Kidney capillary endothelial cell (primary cell): ENCODE measurements at regions not wholly inside any gene's neighbourhood (a gene's known extent, or its start where the extent isn't known, plus 50 kb on each side); places are given as distances from the start of the nearest gene placed in this dataset.
A peak's percentile ranks its signal among the peaks of the same experiment; 100 is the strongest.

ENCODE experiments used
- DNase-seq: peaks from one replicate; pipeline ENCODE4 v3.0.0-alpha.2; 2018; ENCODE audit warnings: low spot score

GRCh38 chr16:54412037-54412436 is 125.5 kb upstream of the IRX3 start:
- no peak for DNase-seq

DNA sequence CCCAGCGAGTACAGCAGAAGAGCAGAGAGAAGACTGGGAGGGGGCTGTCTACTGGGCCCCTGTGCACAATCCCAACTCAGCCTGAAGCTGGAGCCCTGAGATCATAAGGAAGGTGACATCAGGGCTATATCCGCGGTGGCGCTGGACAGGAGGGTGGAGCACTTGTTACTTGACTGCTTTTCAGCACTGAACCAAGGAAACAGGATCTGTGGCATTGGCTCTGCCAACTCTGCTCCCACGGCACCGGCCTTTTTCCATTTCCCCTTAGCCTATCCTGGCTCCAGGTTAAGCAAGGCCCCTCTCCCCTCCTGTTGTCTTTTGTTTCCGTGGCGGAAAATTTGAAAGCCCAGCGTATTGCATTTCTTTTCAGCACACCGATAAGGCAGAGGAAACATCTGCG is 125.0 kb upstream of the IRX3 start:
- peak; percentile 5 for DNase-seq

DNA sequence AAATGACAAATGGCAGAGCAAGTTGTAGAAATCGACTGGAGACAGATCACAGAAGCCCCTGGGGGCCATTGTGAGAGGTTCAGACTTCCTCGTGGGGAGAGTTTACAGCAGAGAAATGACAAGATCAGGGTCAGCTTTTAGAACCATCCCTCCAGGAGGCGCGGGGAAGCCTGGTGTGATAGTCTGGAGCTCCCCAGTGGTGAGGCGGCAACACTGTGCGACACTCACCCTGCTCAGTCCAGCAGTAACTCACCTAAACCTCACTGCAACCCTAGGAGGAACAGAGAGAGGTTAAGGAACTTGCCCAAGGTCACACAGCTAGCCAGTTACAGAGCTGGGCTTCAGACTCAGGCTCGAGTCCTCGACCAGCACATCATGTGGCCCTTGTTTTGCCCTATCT is 123.4 kb upstream of the IRX3 start:
- DNase-seq = no peak

- DNase-seq = no peak
These were observed 121.0 kb upstream of the IRX3 start for GRCh38 chr16:54407596-54407995.

DNA sequence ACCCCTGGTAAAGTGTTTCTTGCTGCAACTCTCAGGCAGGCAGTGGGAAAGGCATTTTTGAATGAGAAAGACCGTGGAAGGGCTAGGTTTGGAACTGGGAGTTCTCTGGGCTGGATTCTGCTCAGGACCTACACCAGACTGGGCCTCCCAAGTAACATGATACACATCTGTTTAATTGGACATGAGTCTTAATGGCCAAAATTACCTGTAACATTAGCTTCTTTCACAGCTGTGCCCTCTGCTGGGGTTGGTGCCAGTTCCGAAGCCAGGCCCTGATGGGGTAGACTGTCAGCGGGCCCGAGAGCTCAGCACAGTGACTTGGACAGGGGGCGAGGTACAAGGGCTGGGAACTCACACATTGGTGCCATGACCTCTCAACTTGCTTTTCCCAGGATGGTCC is 118.9 kb upstream of the IRX3 start:
- no peak for DNase-seq

GRCh38 chr16:54403580-54403979 is 117.0 kb upstream of the IRX3 start:
- no peak for DNase-seq

DNA sequence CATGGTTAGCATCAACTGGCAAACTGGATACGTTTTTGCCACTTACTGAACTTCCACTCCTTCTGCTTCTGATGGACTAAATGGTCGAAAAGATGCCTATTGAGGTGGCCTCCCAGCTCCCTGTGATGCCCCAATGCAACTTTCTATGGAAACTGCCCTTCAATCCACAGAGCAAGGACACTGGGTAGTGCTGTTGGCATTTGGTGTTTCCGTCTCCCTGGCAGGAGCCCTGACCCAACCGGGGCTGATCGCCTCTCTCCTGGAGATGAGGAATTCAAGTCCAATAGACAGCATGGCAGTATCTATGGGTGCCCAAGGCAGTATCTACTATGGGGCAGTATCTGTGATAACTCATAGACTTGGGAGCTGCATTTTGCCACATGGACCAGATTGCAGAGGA is 116.3 kb upstream of the IRX3 start:
- no peak for DNase-seq

GRCh38 chr16:54402270-54402669 is 115.7 kb upstream of the IRX3 start:
- no peak for DNase-seq

DNA sequence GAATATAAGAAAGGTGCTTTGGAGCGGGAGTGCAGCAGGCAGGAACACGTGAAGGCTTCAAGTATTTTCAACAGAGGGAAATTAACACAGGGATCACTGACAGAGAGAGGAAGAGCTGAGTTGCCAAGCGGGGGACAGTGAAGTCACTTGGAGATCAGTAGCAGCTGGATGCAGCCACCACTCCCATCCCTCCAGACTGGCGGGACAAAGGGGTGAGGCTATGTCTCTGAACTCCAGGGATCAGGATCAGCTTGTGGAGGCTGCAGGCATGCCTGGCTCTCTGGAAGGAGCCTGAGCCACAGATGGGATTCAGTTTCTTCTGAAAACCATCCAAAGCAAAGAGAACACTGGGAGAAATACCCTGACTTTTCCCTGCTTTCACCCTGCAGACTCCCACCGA is 113.7 kb upstream of the IRX3 start:
- DNase-seq = no peak

DNA sequence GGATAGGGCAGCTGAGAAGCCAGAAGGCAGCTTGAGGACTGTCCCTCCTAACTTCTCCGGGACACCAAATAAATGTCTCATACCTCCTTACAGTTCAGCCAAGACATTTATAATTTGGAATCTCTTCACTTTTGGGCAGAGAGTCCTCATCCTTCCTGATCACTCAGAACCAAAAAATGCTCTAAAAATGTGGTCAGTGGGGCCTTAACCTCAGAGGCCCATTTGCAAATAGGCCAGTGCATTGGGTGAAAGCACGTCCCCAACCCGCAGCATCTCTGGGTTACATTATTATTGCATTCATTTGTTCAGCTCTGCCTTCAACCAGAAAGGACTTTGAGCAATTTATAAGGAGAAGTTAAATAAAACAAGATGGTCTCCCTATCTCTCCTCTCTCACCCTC is 112.4 kb upstream of the IRX3 start:
- DNase-seq = no peak

GRCh38 chr16:54397838-54398237 is 111.3 kb upstream of the IRX3 start:
- no peak for DNase-seq

GRCh38 chr16:54397190-54397835 is 110.7 kb upstream of the IRX3 start:
- DNase-seq = no peak

GRCh38 chr16:54389836-54390494 is 103.4 kb upstream of the IRX3 start:
- no peak for DNase-seq

DNA sequence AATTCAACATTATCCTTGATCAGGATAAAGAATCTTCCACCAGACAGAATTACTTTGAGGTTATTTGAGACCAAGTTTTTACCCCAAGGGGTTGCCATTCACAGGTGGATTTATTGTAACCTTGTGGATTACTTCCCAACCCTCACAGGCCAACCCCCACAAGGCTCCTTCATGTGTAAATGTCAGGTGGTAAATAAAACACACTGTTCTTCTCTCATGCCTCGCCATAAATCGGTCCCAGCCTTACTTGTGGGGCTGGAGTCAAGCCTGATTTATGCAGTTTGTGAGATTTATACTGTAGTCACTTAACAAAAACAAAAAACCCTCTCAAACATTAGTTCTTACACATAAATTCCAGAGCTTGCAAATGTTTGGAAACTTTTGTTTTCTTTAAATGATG is 98.6 kb upstream of the IRX3 start:
- no peak for DNase-seq

DNA sequence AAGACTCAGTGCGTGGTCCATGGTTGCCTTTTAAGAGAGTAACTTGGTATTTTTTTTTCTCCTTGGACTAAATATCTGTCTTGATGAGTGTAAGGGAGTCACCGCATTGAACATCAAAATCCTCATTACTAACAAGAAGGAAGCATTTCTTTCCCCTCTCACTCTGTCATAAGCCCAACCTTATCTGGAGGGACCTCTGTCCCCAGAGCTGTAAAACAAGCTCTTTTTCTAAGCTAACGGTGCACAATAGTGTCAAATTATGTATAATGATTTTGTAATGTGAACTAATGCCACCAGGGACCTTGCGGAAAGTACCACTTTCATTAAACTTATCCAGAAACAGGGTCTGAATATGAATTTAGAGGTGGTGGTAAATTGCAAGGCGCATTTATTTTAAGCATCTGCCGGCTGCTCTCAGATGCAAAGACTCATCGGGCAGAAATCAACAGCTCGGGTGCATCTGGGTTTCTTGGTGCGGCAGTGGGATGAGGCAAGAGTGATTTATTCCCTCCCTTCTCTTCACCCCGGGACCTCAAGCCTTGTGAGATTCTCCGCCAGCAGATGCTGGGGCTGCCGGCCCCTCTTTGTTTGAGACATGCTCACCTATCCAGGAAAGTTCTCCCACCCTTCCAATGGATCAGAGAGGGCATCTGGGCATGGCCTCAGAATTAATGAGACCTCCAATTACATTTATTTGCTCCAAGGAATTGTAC is 95.2 kb upstream of the IRX3 start:
- no peak for DNase-seq

DNA sequence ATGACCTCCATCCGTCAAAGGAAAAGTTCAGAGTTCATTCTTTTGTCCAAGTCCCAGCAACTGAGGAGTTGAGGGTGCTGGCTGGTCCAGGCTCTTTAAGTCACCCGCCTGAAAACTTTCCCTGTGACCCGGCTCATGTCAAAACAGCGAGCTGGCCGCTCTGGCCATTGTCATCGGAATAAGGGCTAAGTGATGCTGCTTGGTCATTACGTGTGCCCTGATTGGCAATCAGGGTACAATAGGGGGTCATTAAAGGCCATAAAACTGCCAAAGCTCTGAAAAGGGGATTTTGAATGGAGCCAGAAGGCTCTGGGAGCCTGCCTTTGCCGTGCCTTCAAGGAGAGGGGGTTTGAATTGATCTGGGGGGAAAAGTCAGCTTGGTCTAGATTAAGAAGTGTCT is 88.5 kb upstream of the IRX3 start:
- no peak for DNase-seq

- DNase-seq = peak; percentile 50
These were observed 87.2 kb upstream of the IRX3 start for GRCh38 chr16:54373534-54374520.

DNA sequence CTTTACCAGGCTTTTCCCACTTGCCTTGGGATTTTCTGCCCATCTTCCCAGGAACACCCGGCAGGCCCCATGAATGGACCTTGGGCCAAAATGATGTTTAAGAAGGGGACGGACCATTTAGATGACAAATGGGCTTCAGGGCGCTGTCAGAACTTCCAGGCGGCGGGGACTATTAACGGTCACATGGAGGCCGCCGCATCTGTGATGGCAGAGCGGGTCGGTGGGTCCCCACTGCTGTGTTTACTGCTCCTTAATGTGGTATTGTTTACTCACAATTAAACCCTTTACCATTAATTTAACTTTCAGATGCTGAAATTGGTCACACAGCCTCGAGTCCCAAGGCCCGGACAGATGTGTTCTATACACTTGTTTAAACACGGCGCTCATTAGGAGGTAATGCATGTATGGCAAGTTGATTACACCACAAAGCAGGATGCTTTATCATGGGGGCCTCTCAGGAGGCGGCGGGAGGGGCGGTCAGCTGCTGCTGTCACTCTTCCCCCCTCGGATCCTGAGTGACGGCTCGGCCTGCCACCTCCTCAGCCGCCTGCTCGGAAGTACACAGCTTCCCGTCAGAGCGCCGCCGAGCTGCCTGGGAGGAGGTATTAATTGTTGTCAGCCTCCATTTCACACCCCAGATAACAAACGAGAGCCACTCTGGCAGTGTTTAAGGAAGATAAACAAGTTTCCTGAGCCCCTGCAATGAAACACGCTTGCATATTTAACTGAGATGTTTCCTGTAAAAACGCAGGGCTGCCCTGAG is 83.9 kb upstream of the IRX3 start:
- DNase-seq = peak; percentile 32

- no peak for DNase-seq
These were observed 83.3 kb upstream of the IRX3 start for GRCh38 chr16:54369861-54370260.

- DNase-seq = no peak
These were observed 80.4 kb upstream of the IRX3 start for GRCh38 chr16:54366943-54367342.

DNA sequence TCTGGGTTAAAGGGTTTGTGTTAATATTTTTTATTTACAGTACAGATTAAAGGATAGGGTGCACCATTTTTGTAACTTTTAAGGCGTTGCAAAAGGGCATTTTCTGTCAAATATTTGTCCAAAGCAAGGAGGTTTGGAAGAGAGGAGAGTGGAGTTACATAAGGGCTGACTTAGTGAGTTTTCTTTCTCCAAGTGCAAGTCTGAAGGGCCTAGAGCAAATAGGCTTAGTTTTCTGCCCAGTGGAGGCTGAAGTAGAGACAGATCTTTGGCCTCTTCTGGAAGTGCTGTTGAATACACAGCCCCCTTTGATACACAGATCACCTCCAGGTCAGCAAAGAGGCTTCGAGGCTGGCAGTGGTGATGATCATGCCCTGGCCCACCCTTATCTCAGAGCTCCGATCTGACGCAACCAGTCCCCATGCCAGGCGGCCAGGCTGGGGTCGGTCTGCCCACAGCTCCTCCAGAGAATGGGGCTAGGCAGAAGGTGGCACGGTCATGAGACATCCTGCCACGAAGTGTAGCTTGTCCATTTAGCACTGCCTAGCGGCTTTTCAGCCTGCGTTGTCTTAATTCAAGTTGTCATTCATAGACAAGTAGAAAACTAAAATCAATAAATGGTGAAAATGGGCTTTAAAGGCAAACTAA is 79.5 kb upstream of the IRX3 start:
- no peak for DNase-seq
